ENCODE measurements at regions not wholly inside any gene's neighbourhood (a gene's known extent, or its start where the extent isn't known, plus 50 kb on each side); places are given as distances from the start of the nearest gene placed in this dataset.

DNA sequence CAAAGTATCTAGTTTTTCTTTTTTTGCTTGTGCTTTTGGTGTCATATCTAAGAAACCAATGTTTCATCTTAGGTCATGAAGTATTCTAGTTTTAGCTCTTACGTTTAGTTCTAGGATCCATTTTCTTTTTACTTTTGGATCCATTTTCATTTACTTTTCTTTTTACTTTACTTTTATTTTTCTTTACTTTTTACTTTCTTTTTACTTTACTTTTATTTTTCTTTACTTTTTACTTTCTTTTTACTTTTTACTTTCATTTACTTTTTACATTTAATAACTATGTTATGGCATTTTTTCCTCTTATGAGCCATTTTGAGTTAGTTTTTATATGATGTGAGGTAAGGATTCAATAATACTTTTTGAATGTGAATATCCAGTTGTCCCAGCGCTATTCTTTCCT is 213.4 kb downstream of the ZFP36L2 start:
- no peak for TF ChIP-seq FOXP2 (optimal IDR thresholded peaks at IDR 0.05; ENCODE audit: borderline replicate concordance, extremely low read depth, extremely low read length, insufficient read depth)
- no peak for TF ChIP-seq TAF1 (IDR thresholded peaks at IDR 0.05; ENCODE audit: borderline replicate concordance, insufficient read depth, low read length)
- no peak for TF ChIP-seq REST (IDR thresholded peaks at IDR 0.05; ENCODE audit: insufficient read depth in 1 of 2, low read depth in 2 of 2, low read length in 2 of 2)
- no peak for TF ChIP-seq POLR2AphosphoS5 (IDR thresholded peaks at IDR 0.05; ENCODE audit: low read depth, low read length)
- TF ChIP-seq SIN3A (IDR thresholded peaks at IDR 0.05; ENCODE audit: borderline replicate concordance, insufficient read depth, low read length): no peak

DNA sequence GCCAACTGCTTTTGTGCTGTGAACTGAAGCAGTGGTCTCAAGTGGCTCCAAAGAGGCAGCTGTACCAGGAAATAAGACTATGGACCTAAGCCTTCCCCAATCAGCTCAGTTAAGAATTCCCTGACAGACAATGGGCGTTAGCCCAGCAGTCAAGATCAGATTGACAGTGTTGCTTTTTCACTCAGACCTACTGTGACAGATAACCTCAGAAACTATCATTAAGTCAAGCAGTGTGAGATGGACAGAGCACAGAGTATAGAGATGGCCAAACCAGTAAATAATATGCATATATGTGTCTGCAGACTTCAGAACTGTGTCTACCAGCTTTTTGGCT is 215.3 kb downstream of the ZFP36L2 start:
- TF ChIP-seq REST (IDR thresholded peaks at IDR 0.05; ENCODE audit: insufficient read depth in 1 of 2, low read depth in 2 of 2, low read length in 2 of 2): no peak
- TF ChIP-seq POLR2AphosphoS5 (IDR thresholded peaks at IDR 0.05; ENCODE audit: low read depth, low read length): no peak
- TF ChIP-seq SIN3A (IDR thresholded peaks at IDR 0.05; ENCODE audit: borderline replicate concordance, insufficient read depth, low read length): no peak
- TF ChIP-seq TAF1 (IDR thresholded peaks at IDR 0.05; ENCODE audit: borderline replicate concordance, insufficient read depth, low read length): no peak
- TF ChIP-seq FOXP2 (optimal IDR thresholded peaks at IDR 0.05; ENCODE audit: borderline replicate concordance, extremely low read depth, extremely low read length, insufficient read depth): no peak

DNA sequence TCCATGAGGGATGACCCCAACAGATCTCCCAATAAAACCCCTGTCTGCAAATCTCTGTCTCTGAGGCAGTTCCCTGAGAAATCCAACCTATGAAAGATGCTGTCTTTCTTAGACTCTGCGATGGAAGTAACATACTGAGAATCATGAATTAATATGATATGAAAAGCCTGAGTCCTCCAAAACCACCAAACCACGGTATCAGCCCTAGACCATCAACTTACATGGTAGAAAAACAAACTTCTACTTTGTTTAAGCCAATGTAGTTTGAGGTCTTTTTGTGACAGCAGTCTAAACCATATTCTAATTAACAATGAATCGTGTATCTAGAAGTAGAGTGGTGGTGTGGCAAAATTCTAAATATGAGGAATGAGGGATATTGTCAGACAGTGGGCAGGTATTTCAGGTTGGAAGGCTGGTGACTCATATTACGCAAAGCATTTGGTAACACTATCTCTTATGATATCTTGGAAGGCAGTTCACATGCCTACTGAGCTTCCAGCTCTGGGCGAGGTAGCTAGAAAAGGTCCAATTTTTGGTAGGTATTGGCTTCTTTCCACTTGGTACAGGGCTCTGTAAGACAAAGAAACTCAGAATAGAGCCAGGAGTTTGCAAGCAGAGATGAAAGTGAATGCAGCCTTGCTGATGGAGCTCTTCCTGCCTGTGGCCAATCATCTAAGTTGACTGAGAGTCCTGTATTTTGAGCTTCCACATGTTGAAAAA is 215.8 kb downstream of the ZFP36L2 start:
- TF ChIP-seq TAF1 (IDR thresholded peaks at IDR 0.05; ENCODE audit: borderline replicate concordance, insufficient read depth, low read length) (no peak), FOXP2 (optimal IDR thresholded peaks at IDR 0.05; ENCODE audit: borderline replicate concordance, extremely low read depth, extremely low read length, insufficient read depth) (no peak), POLR2AphosphoS5 (IDR thresholded peaks at IDR 0.05; ENCODE audit: low read depth, low read length) (no peak), REST (IDR thresholded peaks at IDR 0.05; ENCODE audit: insufficient read depth in 1 of 2, low read depth in 2 of 2, low read length in 2 of 2) (no peak), SIN3A (IDR thresholded peaks at IDR 0.05; ENCODE audit: borderline replicate concordance, insufficient read depth, low read length) (no peak)

GRCh38 chr2:43009448-43009847 is 217.0 kb downstream of the ZFP36L2 start:
- TF ChIP-seq SIN3A (IDR thresholded peaks at IDR 0.05; ENCODE audit: borderline replicate concordance, insufficient read depth, low read length) (no peak), TAF1 (IDR thresholded peaks at IDR 0.05; ENCODE audit: borderline replicate concordance, insufficient read depth, low read length) (no peak), FOXP2 (optimal IDR thresholded peaks at IDR 0.05; ENCODE audit: borderline replicate concordance, extremely low read depth, extremely low read length, insufficient read depth) (no peak), REST (IDR thresholded peaks at IDR 0.05; ENCODE audit: insufficient read depth in 1 of 2, low read depth in 2 of 2, low read length in 2 of 2) (no peak), POLR2AphosphoS5 (IDR thresholded peaks at IDR 0.05; ENCODE audit: low read depth, low read length) (no peak)

All from PFSK-1 (cell line).